Spleen (tissue), 11 donors: ENCODE measurements at regions not wholly inside any gene's neighbourhood (a gene's known extent, or its start where the extent isn't known, plus 50 kb on each side); places are given as distances from the start of the nearest gene placed in this dataset.

Source experiments
- DNase-seq: peaks from one replicate; pipeline ENCODE4 v3.0.0-alpha.2; 2020
- H3K27ac ChIP-seq, 8 donors: fragments of 200-600 bp; sonication (generic) in 7 of 8; 1 replicate in 4 of 8; 2 replicates in 4 of 8; pipeline versions ENCODE4 v1.5.0 to v1.8.0; 2016 to 2021; ENCODE audit warnings: inconsistent platforms in 4 of 8, mild to moderate bottlenecking in 4 of 8, moderate library complexity in 1 of 8
- H3K27me3 ChIP-seq, 7 donors: fragments of 200-600 bp; sonication (generic) in 6 of 7; replicated peaks in 1 of 7; 1 replicate in 4 of 7; 2 replicates in 3 of 7; pipeline versions ENCODE4 v1.5.0 to v1.8.0; 2016 to 2021; ENCODE audit warnings: inconsistent platforms in 3 of 7, mild to moderate bottlenecking in 1 of 7
- H3K36me3 ChIP-seq, 6 donors: fragments of 200-600 bp; sonication (generic) in 5 of 6; 1 replicate in 4 of 6; 2 replicates in 2 of 6; pipeline versions ENCODE4 v1.5.0 to v1.8.0; 2016 to 2021; ENCODE audit warnings: inconsistent platforms in 2 of 6
- H3K4me1 ChIP-seq, 6 donors: fragments of 200-600 bp; sonication (generic) in 5 of 6; 1 replicate in 3 of 6; 2 replicates in 3 of 6; pipeline versions ENCODE4 v1.5.0 to v1.8.0; 2016 to 2021; ENCODE audit warnings: inconsistent platforms in 3 of 6
- H3K4me3 ChIP-seq, 8 donors: fragments of 200-600 bp; sonication (generic) in 7 of 8; 1 replicate in 4 of 8; 2 replicates in 4 of 8; pipeline versions ENCODE4 v1.5.0 to v1.8.0; 2016 to 2021; ENCODE audit warnings: inconsistent platforms in 4 of 8, mild to moderate bottlenecking in 4 of 8, moderate library complexity in 2 of 8
- H3K9me3 ChIP-seq, 8 donors: fragments of 200-600 bp; sonication (generic) in 7 of 8; 1 replicate in 4 of 8; 2 replicates in 4 of 8; pipeline versions ENCODE4 v1.5.0 to v1.8.0; 2016 to 2021; ENCODE audit warnings: inconsistent platforms in 4 of 8
- POLR2A ChIP-seq, 3 donors: fragments of 450-650 bp; IDR thresholded peaks; one replicate each; pipeline ENCODE4 v1.5.1; 2017; ENCODE audit warnings: antibody characterized with exemption in 3 of 3, mild to moderate bottlenecking in 1 of 3
- POLR2AphosphoS5 ChIP-seq, 3 donors: sonication (generic); formaldehyde crosslinking; IDR thresholded peaks; one replicate each; pipeline ENCODE4 v1.5.1; 2017; ENCODE audit warnings: antibody characterized with exemption in 3 of 3
- WGBS, 5 donors: extraction: QIAGEN DNeasy Blood & Tissue Kit in 3 of 5; methylation state at CpG; one replicate each; pipeline versions ENCODE4 v1.1.5 to v1.1.7; 2013 to 2018; 5-methylcytosine and 5-hydroxymethylcytosine counted together
- intact Hi-C: fragments of 100-400 bp; cut with DNase I; formaldehyde crosslinking; loops from one replicate; pipeline ENCODE4 v1.15.0; 2023; ENCODE audit warnings: low total_unique reads
- TF ChIP-seq, protein P1 (sequence below), 11 experiments: fragments of 200-600 bp in 7 of 11; fragments of 450-650 bp in 4 of 11; sonication (generic) in 4 of 11; IDR thresholded peaks in 8 of 11; conservative IDR thresholded peaks in 3 of 11; 1 replicate in 7 of 11; 2 replicates in 4 of 11; pipeline versions ENCODE4 v1.4.0 to v1.8.0; 2016 to 2021; ENCODE audit warnings: antibody characterized with exemption in 11 of 11, inconsistent platforms in 4 of 11, mild to moderate bottlenecking in 1 of 11
- donor health status: healthy with polysubstance abuse.
- donor health status: DM: no; HTN: no; CAD: no; lungs with moderate emphysema.
- donor health status: DM: no; HTN: no; CAD: no.
- donor health status: Bipolar disorder and iron deficiency.
- donor health status: healthy.
- donor health status: DM: no; HTN: no; CAD: no.
- donor health status: DM: yes; HTN: yes; CAD: no.

- intact Hi-C loops = no loop called here
- 67 to 80% (median 76%) methylated on average over 3 of the region's 3 CpGs for WGBS, 5 donors
- Histone ChIP-seq H3K9me3 (peaks cover 3 to 20% (median 15%) of the 10 kb centered on the region in 8 donors), H3K36me3 (no peaks in the 10 kb centered on the region), H3K4me1 (no peaks in the 10 kb centered on the region), H3K27me3 (peaks cover 0 to 4% (median 0%) of the 10 kb centered on the region in 7 donors), H3K27ac (no peak overlapping the region), H3K4me3 (no peak overlapping the region)
- no peak for TF ChIP-seq POLR2A (IDR thresholded peaks at IDR 0.05)
- TF ChIP-seq, protein P1, sequence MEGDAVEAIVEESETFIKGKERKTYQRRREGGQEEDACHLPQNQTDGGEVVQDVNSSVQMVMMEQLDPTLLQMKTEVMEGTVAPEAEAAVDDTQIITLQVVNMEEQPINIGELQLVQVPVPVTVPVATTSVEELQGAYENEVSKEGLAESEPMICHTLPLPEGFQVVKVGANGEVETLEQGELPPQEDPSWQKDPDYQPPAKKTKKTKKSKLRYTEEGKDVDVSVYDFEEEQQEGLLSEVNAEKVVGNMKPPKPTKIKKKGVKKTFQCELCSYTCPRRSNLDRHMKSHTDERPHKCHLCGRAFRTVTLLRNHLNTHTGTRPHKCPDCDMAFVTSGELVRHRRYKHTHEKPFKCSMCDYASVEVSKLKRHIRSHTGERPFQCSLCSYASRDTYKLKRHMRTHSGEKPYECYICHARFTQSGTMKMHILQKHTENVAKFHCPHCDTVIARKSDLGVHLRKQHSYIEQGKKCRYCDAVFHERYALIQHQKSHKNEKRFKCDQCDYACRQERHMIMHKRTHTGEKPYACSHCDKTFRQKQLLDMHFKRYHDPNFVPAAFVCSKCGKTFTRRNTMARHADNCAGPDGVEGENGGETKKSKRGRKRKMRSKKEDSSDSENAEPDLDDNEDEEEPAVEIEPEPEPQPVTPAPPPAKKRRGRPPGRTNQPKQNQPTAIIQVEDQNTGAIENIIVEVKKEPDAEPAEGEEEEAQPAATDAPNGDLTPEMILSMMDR (IDR thresholded peaks at IDR 0.05 in 8 of 11, conservative IDR thresholded peaks at IDR 0.05 in 3 of 11) = no peak
- TF ChIP-seq POLR2AphosphoS5 (IDR thresholded peaks at IDR 0.05) = no peak
- no peak for DNase-seq
These were observed 461.3 kb downstream of the PMP22 start for GRCh38 chr17:14803826-14804225.

DNA sequence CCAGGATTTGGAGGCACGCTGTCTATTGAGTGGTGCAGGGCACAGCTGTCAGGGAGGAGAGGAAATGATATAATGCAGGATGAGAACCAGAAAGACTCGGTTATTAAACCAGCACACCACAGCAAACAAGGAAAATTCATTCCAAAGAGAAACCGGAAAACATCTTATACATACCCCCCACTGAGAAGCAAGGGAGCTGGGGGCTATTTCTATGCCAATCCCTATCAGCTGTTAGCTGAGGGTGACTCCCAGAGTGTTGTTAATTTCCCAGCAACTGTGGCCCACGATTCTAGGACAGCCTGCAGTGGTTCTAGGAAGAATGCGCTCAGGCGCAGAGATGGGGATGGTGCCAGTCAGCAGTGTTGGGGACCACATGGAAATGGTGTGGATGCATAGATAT is 467.3 kb downstream of the PMP22 start:
- no peak for TF ChIP-seq POLR2A (IDR thresholded peaks at IDR 0.05)
- TF ChIP-seq POLR2AphosphoS5 (IDR thresholded peaks at IDR 0.05) = no peak
- TF ChIP-seq, protein P1 (IDR thresholded peaks at IDR 0.05 in 8 of 11, conservative IDR thresholded peaks at IDR 0.05 in 3 of 11) = no peak
- intact Hi-C loops = no loop called here
- Histone ChIP-seq H3K27me3 (peaks cover 0 to 4% (median 0%) of the 10 kb centered on the region in 7 donors), H3K9me3 (no peaks in the 10 kb centered on the region), H3K4me1 (no peaks in the 10 kb centered on the region), H3K36me3 (no peaks in the 10 kb centered on the region), H3K27ac (no peak overlapping the region), H3K4me3 (no peak overlapping the region)
- 64 to 82% (median 77%) methylated on average over 6 of the region's 6 CpGs for WGBS, 5 donors
- DNase-seq = no peak

DNA sequence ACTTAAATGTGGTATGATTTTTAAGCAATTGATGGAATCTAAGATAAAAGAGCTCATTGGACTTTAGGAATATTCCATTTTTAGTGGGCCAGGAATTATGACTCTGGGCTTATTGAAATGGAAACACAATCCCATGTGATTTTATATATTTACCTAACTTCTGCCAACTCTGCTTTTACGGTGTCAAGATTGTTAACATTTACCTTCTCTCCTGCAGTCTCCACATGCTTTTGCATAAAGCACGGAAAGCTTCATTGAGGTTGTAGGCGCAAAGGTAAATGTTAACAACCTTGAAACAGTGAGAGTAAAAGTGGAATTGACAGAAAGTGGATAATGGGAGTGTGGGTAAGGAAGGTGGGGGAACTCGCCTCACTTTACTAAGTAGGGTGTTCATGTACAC is 468.1 kb downstream of the PMP22 start:
- TF ChIP-seq POLR2AphosphoS5 (IDR thresholded peaks at IDR 0.05) (no peak), POLR2A (IDR thresholded peaks at IDR 0.05) (no peak)
- TF ChIP-seq, protein P1 (IDR thresholded peaks at IDR 0.05 in 8 of 11, conservative IDR thresholded peaks at IDR 0.05 in 3 of 11) = no peak
- Histone ChIP-seq H3K36me3 (no peaks in the 10 kb centered on the region), H3K4me3 (no peak overlapping the region), H3K27me3 (peaks cover 0 to 3% (median 0%) of the 10 kb centered on the region in 7 donors), H3K4me1 (no peaks in the 10 kb centered on the region), H3K27ac (no peak overlapping the region), H3K9me3 (no peaks in the 10 kb centered on the region)
- WGBS, 5 donors = 90 to 96% (median 94%) methylated on average over 4 of the region's 4 CpGs
- DNase-seq = no peak
- intact Hi-C loops = no loop called here

DNA sequence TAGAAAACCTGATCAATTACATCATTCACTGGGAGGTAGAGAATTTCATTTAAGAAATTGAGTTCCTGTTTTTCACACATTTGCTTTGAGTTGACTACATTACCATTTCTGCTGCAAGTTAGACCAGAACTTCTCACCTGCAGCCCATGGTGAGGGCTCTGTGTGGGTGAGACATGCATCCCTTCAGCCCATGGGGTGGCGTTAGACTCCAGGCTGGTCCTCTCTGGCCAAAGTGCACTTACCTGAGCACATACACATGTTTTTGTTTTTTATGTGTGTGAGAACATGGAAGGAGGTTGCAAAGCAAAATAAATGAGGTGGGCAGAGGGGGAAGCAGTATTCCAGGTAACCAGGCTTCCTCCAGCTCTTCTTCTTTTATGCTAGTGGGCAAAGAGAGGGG is 470.2 kb downstream of the PMP22 start:
- no peaks in the 10 kb centered on the region for H3K9me3 ChIP-seq
- 60 to 91% (median 71%) methylated on average over 1 of the region's 1 CpG for WGBS, 5 donors
- H3K27ac ChIP-seq = no peak overlapping the region
- no peaks in the 10 kb centered on the region for H3K36me3 ChIP-seq
- no peak overlapping the region for H3K4me3 ChIP-seq
- no peak for TF ChIP-seq POLR2AphosphoS5 (IDR thresholded peaks at IDR 0.05)
- no peak for TF ChIP-seq POLR2A (IDR thresholded peaks at IDR 0.05)
- TF ChIP-seq, protein P1 (IDR thresholded peaks at IDR 0.05 in 8 of 11, conservative IDR thresholded peaks at IDR 0.05 in 3 of 11) = no peak
- H3K27me3 ChIP-seq = peaks cover 0 to 17% (median 0%) of the 10 kb centered on the region in 7 donors
- intact Hi-C loops = no loop called here
- peaks cover 0 to 6% (median 0%) of the 10 kb centered on the region in 6 donors for H3K4me1 ChIP-seq
- DNase-seq = no peak
